Ishikawa (cell line): ENCODE measurements at regions not wholly inside any gene's neighbourhood (a gene's known extent, or its start where the extent isn't known, plus 50 kb on each side); places are given as distances from the start of the nearest gene placed in this dataset.

Experiments
- CEBPB ChIP-seq: IDR thresholded peaks from 2 replicates; pipeline ENCODE4 v1.6.1; 2012
- CREB1 ChIP-seq: IDR thresholded peaks from 2 replicates; pipeline ENCODE4 v1.6.1; 2012; ENCODE audit warnings: low read depth
- EGR1 ChIP-seq: IDR thresholded peaks from 2 replicates; pipeline ENCODE4 v1.6.1; 2012
- EP300 ChIP-seq: IDR thresholded peaks from 2 replicates; pipeline ENCODE4 v1.6.1; 2012; ENCODE audit warnings: borderline replicate concordance
- FOXM1 ChIP-seq: IDR thresholded peaks from 2 replicates; pipeline ENCODE4 v1.6.1; 2012; ENCODE audit warnings: low read depth, borderline replicate concordance
- NFIC ChIP-seq: IDR thresholded peaks from 2 replicates; pipeline ENCODE4 v1.6.1; 2012
- RAD21 ChIP-seq: IDR thresholded peaks from 2 replicates; pipeline ENCODE4 v1.6.1; 2012; ENCODE audit warnings: low read depth
- TAF1 ChIP-seq: IDR thresholded peaks from 2 replicates; pipeline ENCODE4 v1.6.1; 2012; ENCODE audit warnings: low read depth, mild to moderate bottlenecking
- TCF12 ChIP-seq: IDR thresholded peaks from 2 replicates; pipeline ENCODE4 v1.6.1; 2012; ENCODE audit warnings: low read depth
- TEAD4 ChIP-seq: IDR thresholded peaks from 2 replicates; pipeline ENCODE4 v1.6.1; 2012
- USF1 ChIP-seq: IDR thresholded peaks from 2 replicates; pipeline ENCODE4 v1.6.1; 2012
- YY1 ChIP-seq: IDR thresholded peaks from 2 replicates; pipeline ENCODE4 v1.6.1; 2012; ENCODE audit warnings: low read depth
- ZBTB7A ChIP-seq: IDR thresholded peaks from 2 replicates; pipeline ENCODE4 v1.6.1; 2012; ENCODE audit warnings: low read depth
- TF ChIP-seq, protein P1 (sequence below): IDR thresholded peaks from 2 replicates; pipeline ENCODE4 v1.6.1; 2012; ENCODE audit warnings: low read depth, mild to moderate bottlenecking
- TF ChIP-seq, protein P2 (sequence below): IDR thresholded peaks from 2 replicates; pipeline ENCODE4 v1.6.1; 2012

GRCh38 chrX:45421806-45422205, 221.1 kb upstream of the DIPK2B start:
- TF ChIP-seq TEAD4 (no peak), RAD21 (no peak), EGR1 (no peak), EP300 (no peak), ZBTB7A (no peak), NFIC (no peak), CEBPB (no peak), FOXM1 (no peak), YY1 (no peak), USF1 (no peak), TAF1 (no peak), CREB1 (no peak), TCF12 (no peak)
- TF ChIP-seq, protein P1, sequence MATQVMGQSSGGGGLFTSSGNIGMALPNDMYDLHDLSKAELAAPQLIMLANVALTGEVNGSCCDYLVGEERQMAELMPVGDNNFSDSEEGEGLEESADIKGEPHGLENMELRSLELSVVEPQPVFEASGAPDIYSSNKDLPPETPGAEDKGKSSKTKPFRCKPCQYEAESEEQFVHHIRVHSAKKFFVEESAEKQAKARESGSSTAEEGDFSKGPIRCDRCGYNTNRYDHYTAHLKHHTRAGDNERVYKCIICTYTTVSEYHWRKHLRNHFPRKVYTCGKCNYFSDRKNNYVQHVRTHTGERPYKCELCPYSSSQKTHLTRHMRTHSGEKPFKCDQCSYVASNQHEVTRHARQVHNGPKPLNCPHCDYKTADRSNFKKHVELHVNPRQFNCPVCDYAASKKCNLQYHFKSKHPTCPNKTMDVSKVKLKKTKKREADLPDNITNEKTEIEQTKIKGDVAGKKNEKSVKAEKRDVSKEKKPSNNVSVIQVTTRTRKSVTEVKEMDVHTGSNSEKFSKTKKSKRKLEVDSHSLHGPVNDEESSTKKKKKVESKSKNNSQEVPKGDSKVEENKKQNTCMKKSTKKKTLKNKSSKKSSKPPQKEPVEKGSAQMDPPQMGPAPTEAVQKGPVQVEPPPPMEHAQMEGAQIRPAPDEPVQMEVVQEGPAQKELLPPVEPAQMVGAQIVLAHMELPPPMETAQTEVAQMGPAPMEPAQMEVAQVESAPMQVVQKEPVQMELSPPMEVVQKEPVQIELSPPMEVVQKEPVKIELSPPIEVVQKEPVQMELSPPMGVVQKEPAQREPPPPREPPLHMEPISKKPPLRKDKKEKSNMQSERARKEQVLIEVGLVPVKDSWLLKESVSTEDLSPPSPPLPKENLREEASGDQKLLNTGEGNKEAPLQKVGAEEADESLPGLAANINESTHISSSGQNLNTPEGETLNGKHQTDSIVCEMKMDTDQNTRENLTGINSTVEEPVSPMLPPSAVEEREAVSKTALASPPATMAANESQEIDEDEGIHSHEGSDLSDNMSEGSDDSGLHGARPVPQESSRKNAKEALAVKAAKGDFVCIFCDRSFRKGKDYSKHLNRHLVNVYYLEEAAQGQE = no peak
- TF ChIP-seq, protein P2, sequence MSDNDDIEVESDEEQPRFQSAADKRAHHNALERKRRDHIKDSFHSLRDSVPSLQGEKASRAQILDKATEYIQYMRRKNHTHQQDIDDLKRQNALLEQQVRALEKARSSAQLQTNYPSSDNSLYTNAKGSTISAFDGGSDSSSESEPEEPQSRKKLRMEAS = no peak

DNA sequence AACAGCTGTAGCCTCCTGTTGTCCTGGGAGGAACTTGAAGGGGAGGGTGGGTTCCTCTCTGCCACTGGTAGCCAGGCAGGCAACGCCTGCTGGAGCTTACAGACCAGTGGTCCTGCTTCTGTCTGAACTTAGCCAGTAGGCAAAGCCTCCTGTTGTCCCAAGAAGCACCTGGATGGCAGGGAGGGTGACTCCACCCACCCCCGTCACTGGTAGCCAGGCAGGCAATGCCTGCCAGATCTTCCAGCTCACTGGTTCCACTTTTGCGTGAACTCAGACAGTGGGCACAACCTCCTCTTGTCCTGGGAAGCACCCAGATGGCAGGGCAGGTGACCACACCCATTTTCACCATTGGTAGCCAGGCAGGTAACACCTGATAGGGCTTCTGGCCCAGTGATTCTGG, 203.5 kb upstream of the DIPK2B start:
- TF ChIP-seq NFIC (no peak), YY1 (no peak), TCF12 (no peak), FOXM1 (no peak), RAD21 (no peak), TAF1 (no peak), EGR1 (no peak), USF1 (no peak), CEBPB (no peak), EP300 (no peak), ZBTB7A (no peak), CREB1 (no peak), TEAD4 (no peak)
- TF ChIP-seq, protein P1 = no peak
- TF ChIP-seq, protein P2 = no peak

GRCh38 chrX:45401923-45402322, 201.2 kb upstream of the DIPK2B start:
- TF ChIP-seq CREB1 (no peak), ZBTB7A (no peak), NFIC (no peak), USF1 (no peak), CEBPB (no peak), TCF12 (no peak), RAD21 (no peak), EP300 (no peak), FOXM1 (no peak), EGR1 (no peak), YY1 (no peak), TEAD4 (no peak), TAF1 (no peak)
- TF ChIP-seq, protein P1 = no peak
- TF ChIP-seq, protein P2 = no peak
